Transverse colon (tissue), 3 donors: ENCODE measurements at regions not wholly inside any gene's neighbourhood (a gene's known extent, or its start where the extent isn't known, plus 50 kb on each side); places are given as distances from the start of the nearest gene placed in this dataset.

Experiments used
- POLR2A ChIP-seq: fragments of 450-650 bp; IDR thresholded peaks from one replicate; pipeline ENCODE4 v1.6.1; 2016; ENCODE audit warnings: antibody characterized with exemption, mild to moderate bottlenecking, moderate library complexity
- TF ChIP-seq, protein P1 (sequence below), 5 experiments: fragments of 200-600 bp in 3 of 5; fragments of 450-650 bp in 2 of 5; sonication (generic) in 3 of 5; IDR thresholded peaks; 1 replicate in 2 of 5; 2 replicates in 3 of 5; pipeline ENCODE4 v1.5.1; 2016 to 2017; ENCODE audit warnings: antibody characterized with exemption in 5 of 5, inconsistent platforms in 3 of 5, mild to moderate bottlenecking in 2 of 5, moderate library complexity in 1 of 5

DNA sequence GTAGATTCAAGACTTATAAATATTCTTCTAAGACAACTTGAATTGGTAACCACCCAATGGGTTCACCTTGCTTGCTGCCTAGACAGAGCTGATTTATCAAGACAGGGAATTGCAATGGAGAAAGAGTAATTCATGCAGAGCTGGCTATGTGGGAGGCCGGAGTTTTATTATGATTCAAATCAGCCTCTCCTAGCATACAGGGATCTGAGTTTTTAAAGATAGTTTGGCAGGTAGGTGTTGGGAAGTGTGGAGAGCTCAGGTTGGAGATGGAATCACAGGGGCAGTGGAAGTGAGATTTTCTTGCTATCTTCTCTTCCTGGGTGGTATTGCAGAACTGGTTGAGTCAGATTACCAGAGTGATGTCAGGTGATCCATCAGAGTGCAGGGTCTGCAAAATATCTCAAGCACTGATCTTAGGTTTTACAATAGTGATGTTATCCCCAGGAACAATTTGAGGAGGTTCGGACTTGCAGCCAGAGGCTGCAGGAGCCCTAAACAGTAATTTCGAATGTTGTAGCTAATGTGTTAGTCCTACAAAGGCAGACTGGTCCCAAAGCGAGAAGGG, 1448.6 kb upstream of the RAG2 start:
- TF ChIP-seq, protein P1, sequence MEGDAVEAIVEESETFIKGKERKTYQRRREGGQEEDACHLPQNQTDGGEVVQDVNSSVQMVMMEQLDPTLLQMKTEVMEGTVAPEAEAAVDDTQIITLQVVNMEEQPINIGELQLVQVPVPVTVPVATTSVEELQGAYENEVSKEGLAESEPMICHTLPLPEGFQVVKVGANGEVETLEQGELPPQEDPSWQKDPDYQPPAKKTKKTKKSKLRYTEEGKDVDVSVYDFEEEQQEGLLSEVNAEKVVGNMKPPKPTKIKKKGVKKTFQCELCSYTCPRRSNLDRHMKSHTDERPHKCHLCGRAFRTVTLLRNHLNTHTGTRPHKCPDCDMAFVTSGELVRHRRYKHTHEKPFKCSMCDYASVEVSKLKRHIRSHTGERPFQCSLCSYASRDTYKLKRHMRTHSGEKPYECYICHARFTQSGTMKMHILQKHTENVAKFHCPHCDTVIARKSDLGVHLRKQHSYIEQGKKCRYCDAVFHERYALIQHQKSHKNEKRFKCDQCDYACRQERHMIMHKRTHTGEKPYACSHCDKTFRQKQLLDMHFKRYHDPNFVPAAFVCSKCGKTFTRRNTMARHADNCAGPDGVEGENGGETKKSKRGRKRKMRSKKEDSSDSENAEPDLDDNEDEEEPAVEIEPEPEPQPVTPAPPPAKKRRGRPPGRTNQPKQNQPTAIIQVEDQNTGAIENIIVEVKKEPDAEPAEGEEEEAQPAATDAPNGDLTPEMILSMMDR (IDR thresholded peaks at IDR 0.05), result no peak
- TF ChIP-seq POLR2A, result no peak
